Esophagus muscularis mucosa (tissue), 4 donors: ENCODE measurements at regions not wholly inside any gene's neighbourhood (a gene's known extent, or its start where the extent isn't known, plus 50 kb on each side); places are given as distances from the start of the nearest gene placed in this dataset.

Experiments
- CTCF ChIP-seq, 3 experiments: fragments of 200-600 bp in 2 of 3; fragments of 450-650 bp in 1 of 3; sonication (generic) in 2 of 3; IDR thresholded peaks; one replicate each; pipeline ENCODE4 v1.5.1; 2017 to 2019; ENCODE audit warnings: antibody characterized with exemption in 3 of 3, mild to moderate bottlenecking in 2 of 3, moderate library complexity in 1 of 3
- EP300 ChIP-seq: sonication (generic); formaldehyde crosslinking; IDR thresholded peaks from one replicate; pipeline ENCODE4 v1.6.1; 2017; ENCODE audit warnings: antibody characterized with exemption
- POLR2A ChIP-seq: fragments of 450-650 bp; IDR thresholded peaks from one replicate; pipeline ENCODE4 v1.6.1; 2017; ENCODE audit warnings: antibody characterized with exemption, moderate library complexity, mild to moderate bottlenecking, low read depth
- POLR2AphosphoS5 ChIP-seq, 2 donors: sonication (generic); formaldehyde crosslinking; IDR thresholded peaks; one replicate each; pipeline ENCODE4 v1.6.1; 2017; ENCODE audit warnings: antibody characterized with exemption in 2 of 2

DNA sequence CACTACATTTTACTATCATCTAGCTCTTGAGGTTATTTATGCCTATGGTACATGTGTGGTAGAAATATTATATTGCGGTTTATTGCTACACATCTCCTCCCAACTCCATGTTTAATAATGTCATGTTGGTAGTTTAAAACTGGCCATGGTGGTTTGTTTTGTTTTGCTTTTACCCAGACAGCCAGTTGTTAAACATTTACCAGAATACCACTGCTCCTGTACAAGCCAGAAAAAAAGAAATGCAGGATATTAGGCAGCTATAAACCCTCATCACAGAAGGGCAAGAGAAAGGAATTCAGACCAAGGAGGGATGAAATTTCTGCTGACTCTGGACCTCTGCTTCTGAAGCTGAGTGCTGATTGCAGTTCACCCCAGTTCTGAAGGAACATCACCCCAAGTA lies 451.8 kb upstream of the IL12A start:
- TF ChIP-seq CTCF (IDR thresholded peaks at IDR 0.05) (no peak), POLR2A (no peak), POLR2AphosphoS5 (IDR thresholded peaks at IDR 0.05) (no peak), EP300 (no peak)
